GM12878 (cell line): ENCODE measurements at regions not wholly inside any gene's neighbourhood (a gene's known extent, or its start where the extent isn't known, plus 50 kb on each side); places are given as distances from the start of the nearest gene placed in this dataset.

Experiments used
- CHD4 ChIP-seq: fragments of 200-600 bp; sonication (generic); IDR thresholded peaks from 2 replicates; pipeline ENCODE4 v1.6.1; 2016; ENCODE audit warnings: mild to moderate bottlenecking
- ETV6 ChIP-seq, 2 experiments: fragments of 450-650 bp in 1 of 2; IDR thresholded peaks in 1 of 2; conservative IDR thresholded peaks in 1 of 2; 2 replicates each; pipeline ENCODE4 v1.6.1; 2014; ENCODE audit warnings: antibody characterized with exemption in 1 of 2, borderline replicate concordance in 1 of 2, low read depth in 1 of 2, mild to moderate bottlenecking in 1 of 2, moderate library complexity in 1 of 2
- HDAC2 ChIP-seq: fragments of 200-600 bp; sonication (generic); IDR thresholded peaks from 2 replicates; pipeline ENCODE4 v1.6.1; 2017
- NFIC ChIP-seq: IDR thresholded peaks from 2 replicates; pipeline ENCODE4 v1.6.1; 2012; ENCODE audit warnings: low read depth, mild to moderate bottlenecking, inconsistent platforms, low read length, moderate library complexity
- POLR2A ChIP-seq: IDR thresholded peaks from 2 replicates; pipeline ENCODE4 v1.6.1; 2011; ENCODE audit warnings: low read depth, mild to moderate bottlenecking, low read length
- TBL1XR1 ChIP-seq: IDR thresholded peaks from 2 replicates; pipeline ENCODE4 v1.6.1; 2012; ENCODE audit warnings: low read depth, low read length, improper control_type of control experiment
- TCF12 ChIP-seq: IDR thresholded peaks from 2 replicates; pipeline ENCODE4 v1.6.1; 2011; ENCODE audit warnings: low read depth, mild to moderate bottlenecking, low read length
- TCF7 ChIP-seq: IDR thresholded peaks from 2 replicates; pipeline ENCODE4 v1.6.1; 2014; ENCODE audit warnings: antibody characterized with exemption, borderline replicate concordance
- ZZZ3 ChIP-seq: IDR thresholded peaks from 2 replicates; pipeline ENCODE4 v1.6.1; 2011; ENCODE audit warnings: low read depth; ENCODE audit not compliant: control insufficient read depth, insufficient read length
- TF ChIP-seq, protein P1 (sequence below): IDR thresholded peaks from 2 replicates; pipeline ENCODE4 v1.6.1; 2012; ENCODE audit warnings: low read depth, low read length, improper control_type of control experiment

DNA sequence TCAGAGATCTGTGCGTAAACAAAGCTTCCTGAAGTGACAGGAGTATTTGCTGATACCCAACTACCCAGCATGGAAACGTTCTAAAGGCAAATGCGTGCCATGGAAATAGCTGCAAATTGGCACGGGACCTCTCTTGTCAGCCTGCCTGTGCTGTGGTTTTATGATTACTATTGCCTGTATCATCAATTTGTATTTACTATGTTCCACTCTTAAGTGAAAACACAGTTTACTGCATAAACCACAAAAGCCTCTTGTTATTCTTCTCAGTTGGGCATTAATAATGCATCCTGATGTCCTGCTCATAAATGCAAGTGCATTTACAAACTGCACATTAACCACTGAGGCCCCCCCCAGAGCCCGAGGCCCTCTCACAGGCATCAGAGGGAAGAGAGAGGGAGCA, 196.6 kb upstream of the SLC35G4 start:
- TF ChIP-seq NFIC (no peak), ZZZ3 (no peak), POLR2A (no peak), HDAC2 (no peak), CHD4 (no peak), ETV6 (conservative IDR thresholded peaks at IDR 0.05 in 1 of 2, IDR thresholded peaks at IDR 0.05 in 1 of 2; ENCODE audit: borderline replicate concordance in 1 of 2, low read depth in 1 of 2) (no peak), TCF12 (no peak), TCF7 (no peak), TBL1XR1 (no peak)
- TF ChIP-seq, protein P1, sequence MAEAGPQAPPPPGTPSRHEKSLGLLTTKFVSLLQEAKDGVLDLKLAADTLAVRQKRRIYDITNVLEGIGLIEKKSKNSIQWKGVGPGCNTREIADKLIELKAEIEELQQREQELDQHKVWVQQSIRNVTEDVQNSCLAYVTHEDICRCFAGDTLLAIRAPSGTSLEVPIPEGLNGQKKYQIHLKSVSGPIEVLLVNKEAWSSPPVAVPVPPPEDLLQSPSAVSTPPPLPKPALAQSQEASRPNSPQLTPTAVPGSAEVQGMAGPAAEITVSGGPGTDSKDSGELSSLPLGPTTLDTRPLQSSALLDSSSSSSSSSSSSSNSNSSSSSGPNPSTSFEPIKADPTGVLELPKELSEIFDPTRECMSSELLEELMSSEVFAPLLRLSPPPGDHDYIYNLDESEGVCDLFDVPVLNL: no peak
